ENCODE measurements at regions not wholly inside any gene's neighbourhood (a gene's known extent, or its start where the extent isn't known, plus 50 kb on each side); places are given as distances from the start of the nearest gene placed in this dataset.

GRCh38 chr20:24773751-24774201 lies 175.3 kb upstream of the CST7 start:
- CTCF ChIA-PET: interaction anchor here (0.6 kb wide), 1 partner anchor 389 kb away, joined by 3 read pairs; no protein-coding TSS in a partner anchor

DNA sequence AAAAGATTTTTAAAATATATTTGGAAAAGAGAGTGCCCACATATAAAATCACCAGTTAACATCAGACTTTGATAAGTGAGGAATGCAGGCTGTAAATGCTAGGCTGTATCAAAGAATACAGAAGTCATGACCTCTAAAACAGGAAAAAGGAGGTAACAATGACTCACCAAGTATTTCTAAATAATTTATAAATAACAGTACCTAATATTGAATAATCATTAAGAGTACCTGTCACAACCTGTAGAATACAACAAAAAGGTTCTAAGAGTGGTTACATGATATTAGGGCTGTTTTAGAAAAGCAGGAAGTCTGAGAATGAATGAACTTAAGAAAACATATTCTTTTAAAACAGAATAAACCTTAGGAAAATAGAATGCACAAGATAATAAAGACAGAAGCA lies 173.1 kb upstream of the CST7 start:
- ChIA-PET CTCF (interaction anchor here (0.6 kb wide), 1 partner anchor 838 kb away, joined by 3 read pairs; no protein-coding TSS in a partner anchor), POLR2A (no interaction called here)
- H3K36me3 ChIP-seq (ENCODE audit: control insufficient read depth in 2 of 2, insufficient read depth in 1 of 2, low read length in 2 of 2): no peaks in the 10 kb centered on the region
- TF ChIP-seq, protein P1, sequence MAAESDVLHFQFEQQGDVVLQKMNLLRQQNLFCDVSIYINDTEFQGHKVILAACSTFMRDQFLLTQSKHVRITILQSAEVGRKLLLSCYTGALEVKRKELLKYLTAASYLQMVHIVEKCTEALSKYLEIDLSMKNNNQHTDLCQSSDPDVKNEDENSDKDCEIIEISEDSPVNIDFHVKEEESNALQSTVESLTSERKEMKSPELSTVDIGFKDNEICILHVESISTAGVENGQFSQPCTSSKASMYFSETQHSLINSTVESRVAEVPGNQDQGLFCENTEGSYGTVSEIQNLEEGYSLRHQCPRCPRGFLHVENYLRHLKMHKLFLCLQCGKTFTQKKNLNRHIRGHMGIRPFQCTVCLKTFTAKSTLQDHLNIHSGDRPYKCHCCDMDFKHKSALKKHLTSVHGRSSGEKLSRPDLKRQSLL (tag by site-specific recombination; IDR thresholded peaks at IDR 0.05): no peak
- TF ChIP-seq SP3 (tag by site-specific recombination; IDR thresholded peaks at IDR 0.05) (no peak), ZNF558 (tag by site-specific recombination; IDR thresholded peaks at IDR 0.05) (no peak), ZNF146 (tag by site-specific recombination; IDR thresholded peaks at IDR 0.05) (no peak), ZNF416 (tag by site-specific recombination; IDR thresholded peaks at IDR 0.05) (no peak), ZNF473 (tag by site-specific recombination; IDR thresholded peaks at IDR 0.05) (no peak), ZNF324 (tag by site-specific recombination; IDR thresholded peaks at IDR 0.05) (no peak)
- peaks cover 2% of the 10 kb centered on the region; the same call in 1 of the 2 replicates for H3K4me1 ChIP-seq (ENCODE audit: control insufficient read depth, insufficient read depth, low read length)
- no peak overlapping the region for H3K27ac ChIP-seq (ENCODE audit: extremely low read depth, low read depth, low read length)
- H3K9me3 ChIP-seq (ENCODE audit: control insufficient read depth, insufficient read depth, low read depth, low read length): no peaks in the 10 kb centered on the region
- no peak overlapping the region for H3K4me3 ChIP-seq (ENCODE audit: low read depth, low read length)

More at GRCh38 chr20:24773751-24774201, 175.3 kb upstream of the CST7 start:
- Histone ChIP-seq H3K9me3 (ENCODE audit: control insufficient read depth, insufficient read depth, low read depth, low read length) (no peaks in the 10 kb centered on the region), H3K4me3 (ENCODE audit: low read depth, low read length) (no peak overlapping the region), H3K4me1 (ENCODE audit: control insufficient read depth, insufficient read depth, low read length) (peaks cover 2% of the 10 kb centered on the region; the same call in 1 of the 2 replicates), H3K27ac (ENCODE audit: extremely low read depth, low read depth, low read length) (no peak overlapping the region), H3K36me3 (ENCODE audit: control insufficient read depth in 2 of 2, insufficient read depth in 1 of 2, low read length in 2 of 2) (no peaks in the 10 kb centered on the region)
- POLR2A ChIA-PET: no interaction called here
- TF ChIP-seq ZBTB8A (tag by site-specific recombination; IDR thresholded peaks at IDR 0.05) (no peak), ZNF629 (tag by site-specific recombination; IDR thresholded peaks at IDR 0.05) (peak; percentile 41), ZNF184 (tag by site-specific recombination; IDR thresholded peaks at IDR 0.05) (peak; percentile 56), ZNF529 (tag by site-specific recombination; IDR thresholded peaks at IDR 0.05; ENCODE audit: insufficient replicate concordance) (no peak), INSM2 (tag by site-specific recombination; IDR thresholded peaks at IDR 0.05) (0 out of 2 replicates have a peak, but pooled peaks have one; percentile 36), ZNF146 (tag by site-specific recombination; IDR thresholded peaks at IDR 0.05) (no peak), ZNF335 (tag by site-specific recombination; conservative IDR thresholded peaks at IDR 0.05) (peak; percentile 92)

GRCh38 chr20:24776755-24777271 lies 172.3 kb upstream of the CST7 start:
- H3K36me3 ChIP-seq (ENCODE audit: control insufficient read depth in 2 of 2, insufficient read depth in 1 of 2, low read length in 2 of 2): no peaks in the 10 kb centered on the region
- H3K4me1 ChIP-seq (ENCODE audit: control insufficient read depth, insufficient read depth, low read length): peaks cover 2% of the 10 kb centered on the region; the same call in 1 of the 2 replicates
- POLR2A ChIA-PET: no interaction called here
- no peak overlapping the region for H3K4me3 ChIP-seq (ENCODE audit: low read depth, low read length)
- TF ChIP-seq, protein P2, sequence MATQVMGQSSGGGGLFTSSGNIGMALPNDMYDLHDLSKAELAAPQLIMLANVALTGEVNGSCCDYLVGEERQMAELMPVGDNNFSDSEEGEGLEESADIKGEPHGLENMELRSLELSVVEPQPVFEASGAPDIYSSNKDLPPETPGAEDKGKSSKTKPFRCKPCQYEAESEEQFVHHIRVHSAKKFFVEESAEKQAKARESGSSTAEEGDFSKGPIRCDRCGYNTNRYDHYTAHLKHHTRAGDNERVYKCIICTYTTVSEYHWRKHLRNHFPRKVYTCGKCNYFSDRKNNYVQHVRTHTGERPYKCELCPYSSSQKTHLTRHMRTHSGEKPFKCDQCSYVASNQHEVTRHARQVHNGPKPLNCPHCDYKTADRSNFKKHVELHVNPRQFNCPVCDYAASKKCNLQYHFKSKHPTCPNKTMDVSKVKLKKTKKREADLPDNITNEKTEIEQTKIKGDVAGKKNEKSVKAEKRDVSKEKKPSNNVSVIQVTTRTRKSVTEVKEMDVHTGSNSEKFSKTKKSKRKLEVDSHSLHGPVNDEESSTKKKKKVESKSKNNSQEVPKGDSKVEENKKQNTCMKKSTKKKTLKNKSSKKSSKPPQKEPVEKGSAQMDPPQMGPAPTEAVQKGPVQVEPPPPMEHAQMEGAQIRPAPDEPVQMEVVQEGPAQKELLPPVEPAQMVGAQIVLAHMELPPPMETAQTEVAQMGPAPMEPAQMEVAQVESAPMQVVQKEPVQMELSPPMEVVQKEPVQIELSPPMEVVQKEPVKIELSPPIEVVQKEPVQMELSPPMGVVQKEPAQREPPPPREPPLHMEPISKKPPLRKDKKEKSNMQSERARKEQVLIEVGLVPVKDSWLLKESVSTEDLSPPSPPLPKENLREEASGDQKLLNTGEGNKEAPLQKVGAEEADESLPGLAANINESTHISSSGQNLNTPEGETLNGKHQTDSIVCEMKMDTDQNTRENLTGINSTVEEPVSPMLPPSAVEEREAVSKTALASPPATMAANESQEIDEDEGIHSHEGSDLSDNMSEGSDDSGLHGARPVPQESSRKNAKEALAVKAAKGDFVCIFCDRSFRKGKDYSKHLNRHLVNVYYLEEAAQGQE (tag by site-specific recombination; IDR thresholded peaks at IDR 0.05): 0 out of 2 replicates have a peak, but pooled peaks have one; percentile 22
- TF ChIP-seq ZNF623 (tag by site-specific recombination; IDR thresholded peaks at IDR 0.05): no peak
- H3K9me3 ChIP-seq (ENCODE audit: control insufficient read depth, insufficient read depth, low read depth, low read length): no peaks in the 10 kb centered on the region
- CTCF ChIA-PET: interaction anchor here (0.6 kb wide), 1 partner anchor 839 kb away, joined by 3 read pairs; no protein-coding TSS in a partner anchor
- no peak overlapping the region for H3K27ac ChIP-seq (ENCODE audit: extremely low read depth, low read depth, low read length)
